Retinal pigment epithelial cell (primary cell): ENCODE measurements at regions not wholly inside any gene's neighbourhood (a gene's known extent, or its start where the extent isn't known, plus 50 kb on each side); places are given as distances from the start of the nearest gene placed in this dataset.
A peak's percentile ranks its signal among the peaks of the same experiment; 100 is the strongest.

Experiments used
- DNase-seq: peaks from one replicate; pipeline ENCODE4 v3.0.0-alpha.2; 2010; ENCODE audit warnings: low read depth
- H3K4me3 ChIP-seq: 2 replicates; pipeline ENCODE4 v1.5.1; 2011; ENCODE audit warnings: mild to moderate bottlenecking, low read length, control low read depth, moderate library complexity
- TF ChIP-seq, protein P1 (sequence below): conservative IDR thresholded peaks from 2 replicates; pipeline ENCODE4 v1.5.1; 2011; ENCODE audit warnings: low read depth, low read length, control low read depth, inconsistent platforms

- DNase-seq, result peak; percentile 75
- TF ChIP-seq, protein P1, sequence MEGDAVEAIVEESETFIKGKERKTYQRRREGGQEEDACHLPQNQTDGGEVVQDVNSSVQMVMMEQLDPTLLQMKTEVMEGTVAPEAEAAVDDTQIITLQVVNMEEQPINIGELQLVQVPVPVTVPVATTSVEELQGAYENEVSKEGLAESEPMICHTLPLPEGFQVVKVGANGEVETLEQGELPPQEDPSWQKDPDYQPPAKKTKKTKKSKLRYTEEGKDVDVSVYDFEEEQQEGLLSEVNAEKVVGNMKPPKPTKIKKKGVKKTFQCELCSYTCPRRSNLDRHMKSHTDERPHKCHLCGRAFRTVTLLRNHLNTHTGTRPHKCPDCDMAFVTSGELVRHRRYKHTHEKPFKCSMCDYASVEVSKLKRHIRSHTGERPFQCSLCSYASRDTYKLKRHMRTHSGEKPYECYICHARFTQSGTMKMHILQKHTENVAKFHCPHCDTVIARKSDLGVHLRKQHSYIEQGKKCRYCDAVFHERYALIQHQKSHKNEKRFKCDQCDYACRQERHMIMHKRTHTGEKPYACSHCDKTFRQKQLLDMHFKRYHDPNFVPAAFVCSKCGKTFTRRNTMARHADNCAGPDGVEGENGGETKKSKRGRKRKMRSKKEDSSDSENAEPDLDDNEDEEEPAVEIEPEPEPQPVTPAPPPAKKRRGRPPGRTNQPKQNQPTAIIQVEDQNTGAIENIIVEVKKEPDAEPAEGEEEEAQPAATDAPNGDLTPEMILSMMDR, result no peak
- H3K4me3 ChIP-seq, result no peak overlapping the region
Measured at GRCh38 chr6:69593706-69594105, 203.1 kb downstream of the LMBRD1 start.

- TF ChIP-seq, protein P1, result no peak
- no peak overlapping the region for H3K4me3 ChIP-seq
- no peak for DNase-seq
Measured at GRCh38 chr6:69589626-69590025, 207.2 kb downstream of the LMBRD1 start.

DNA sequence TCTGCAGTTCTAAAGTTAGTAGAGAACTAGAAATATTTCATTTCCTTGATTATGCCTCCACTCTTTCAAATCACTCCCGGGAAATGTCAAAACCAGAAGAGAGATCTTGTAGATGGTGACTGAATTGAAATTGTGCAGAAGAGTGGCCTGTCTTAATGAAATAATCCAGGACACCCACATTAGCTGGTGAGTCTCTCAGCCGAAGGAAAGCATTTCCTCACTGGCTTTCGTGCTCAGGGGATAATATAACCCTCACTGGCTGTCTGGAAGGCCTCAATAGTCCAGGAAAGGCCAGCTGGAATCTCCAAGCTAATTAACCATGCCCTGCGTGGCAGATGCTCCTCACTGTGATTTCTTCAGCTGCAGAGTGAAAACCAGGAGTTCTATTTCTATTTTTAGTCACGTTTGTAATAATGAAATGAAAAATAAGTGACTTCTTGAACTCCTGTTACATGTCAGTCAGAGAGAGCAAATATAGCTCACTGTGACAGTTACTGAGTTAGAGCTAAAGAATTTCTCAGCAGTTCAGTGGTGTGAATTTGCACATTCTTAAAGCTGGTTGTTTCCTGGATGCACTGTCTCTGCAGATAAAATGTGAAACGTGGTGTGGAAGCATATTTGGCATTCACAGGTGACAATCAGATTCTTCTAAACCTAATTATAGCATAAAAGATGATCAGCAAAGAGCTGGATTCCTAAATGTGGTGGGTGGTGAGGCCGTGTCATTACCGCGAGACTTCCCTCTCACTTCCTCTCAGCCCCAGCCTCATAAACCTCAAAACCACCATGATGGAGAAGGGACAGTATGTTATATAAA is 211.7 kb downstream of the LMBRD1 start:
- DNase-seq, result no peak
- no peak overlapping the region for H3K4me3 ChIP-seq
- TF ChIP-seq, protein P1, result no peak

DNA sequence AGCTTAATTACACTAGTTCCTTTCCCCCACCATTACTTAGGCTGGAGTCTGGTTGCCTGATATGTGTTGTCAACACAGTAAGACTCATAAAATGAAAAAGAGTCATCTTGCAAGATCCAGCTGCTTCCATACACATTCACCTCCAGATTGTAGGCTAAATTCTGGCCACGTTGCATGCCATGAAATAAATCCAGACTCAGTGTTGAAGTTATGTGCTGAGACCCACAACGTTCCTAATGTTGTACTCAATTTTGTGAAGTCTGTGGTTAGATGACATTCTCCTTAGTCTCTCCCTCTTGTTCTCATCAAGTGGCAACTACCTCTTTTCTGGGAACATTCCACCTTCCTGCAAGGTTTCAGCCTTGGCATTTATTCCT is 212.3 kb downstream of the LMBRD1 start:
- no peak for DNase-seq
- no peak overlapping the region for H3K4me3 ChIP-seq
- TF ChIP-seq, protein P1, result no peak

DNA sequence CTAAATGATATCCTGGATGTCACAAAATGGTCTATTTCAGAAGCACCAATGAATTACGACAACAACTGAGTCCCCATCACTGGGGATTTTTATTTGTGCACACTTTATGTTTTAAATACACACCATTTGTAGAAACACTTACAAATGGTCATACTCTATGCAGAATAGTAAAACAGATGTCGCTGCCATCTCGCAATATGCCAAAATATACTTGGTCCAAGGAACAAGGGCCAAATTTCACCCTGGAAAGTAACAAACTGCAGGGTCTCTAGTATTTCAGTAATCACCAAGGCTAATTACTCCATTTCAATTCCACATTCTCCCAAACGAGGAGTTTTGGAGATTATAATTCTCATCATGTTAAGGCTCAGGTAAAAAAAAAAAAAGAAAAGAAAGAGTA is 215.2 kb downstream of the LMBRD1 start:
- H3K4me3 ChIP-seq, result no peak overlapping the region
- no peak for DNase-seq
- TF ChIP-seq, protein P1, result no peak

GRCh38 chr6:69580706-69581105 is 216.1 kb downstream of the LMBRD1 start:
- no peak for DNase-seq
- H3K4me3 ChIP-seq, result no peak overlapping the region
- TF ChIP-seq, protein P1, result no peak

DNA sequence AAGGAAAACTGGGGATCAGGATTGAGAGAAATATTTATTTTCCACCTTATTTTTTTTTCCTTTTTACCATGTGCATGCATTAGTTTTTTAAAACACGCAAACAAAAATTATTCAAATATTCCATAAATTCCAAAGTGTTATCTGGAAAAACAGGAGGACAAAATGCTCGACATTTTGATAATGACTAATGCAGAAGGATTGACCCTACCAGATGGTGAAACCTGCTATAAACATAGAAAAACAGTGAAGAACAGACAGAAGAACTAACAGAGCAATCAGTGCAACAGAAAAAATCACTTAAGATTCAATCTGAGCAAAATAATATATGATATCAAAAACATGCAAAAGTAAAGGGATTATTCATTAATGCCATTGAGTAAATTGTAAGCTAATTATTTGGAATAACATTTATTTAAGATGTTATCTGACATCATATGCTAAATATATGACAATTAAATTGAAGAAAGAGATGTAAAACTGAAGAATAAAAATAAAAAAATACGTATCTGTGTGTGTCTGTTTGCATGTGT is 218.4 kb downstream of the LMBRD1 start:
- TF ChIP-seq, protein P1, result no peak
- H3K4me3 ChIP-seq, result no peak overlapping the region
- no peak for DNase-seq
